ENCODE measurements at regions not wholly inside any gene's neighbourhood (a gene's known extent, or its start where the extent isn't known, plus 50 kb on each side); places are given as distances from the start of the nearest gene placed in this dataset.

DNA sequence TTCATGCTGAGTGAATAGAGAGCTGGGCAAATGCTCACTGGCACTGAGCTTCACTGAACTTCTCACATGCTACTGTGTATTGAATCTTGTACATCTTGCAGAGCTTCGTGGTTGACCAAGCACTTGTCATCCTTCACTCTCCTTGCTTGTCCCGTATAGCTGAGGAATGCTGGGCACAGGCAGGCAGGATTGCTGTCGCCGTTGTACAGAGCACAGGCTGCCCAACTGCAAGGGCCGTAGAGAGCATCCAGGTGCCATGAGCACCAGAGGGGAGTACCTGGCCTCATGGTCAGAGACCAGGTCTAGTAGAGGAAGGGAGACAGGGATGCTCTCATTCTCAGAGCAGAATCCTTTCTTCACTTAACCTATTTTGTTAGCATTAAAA lies 99.8 kb upstream of the RET start:
- no peaks in the 10 kb centered on the region for H3K4me1 ChIP-seq (ENCODE audit: control insufficient read depth in 5 of 5, insufficient read depth in 5 of 5, low read length in 5 of 5)
- no peaks in the 10 kb centered on the region for H3K36me3 ChIP-seq (ENCODE audit: control insufficient read depth in 4 of 4, insufficient read depth in 4 of 4, low read length in 4 of 4)
- TF ChIP-seq, protein P1, sequence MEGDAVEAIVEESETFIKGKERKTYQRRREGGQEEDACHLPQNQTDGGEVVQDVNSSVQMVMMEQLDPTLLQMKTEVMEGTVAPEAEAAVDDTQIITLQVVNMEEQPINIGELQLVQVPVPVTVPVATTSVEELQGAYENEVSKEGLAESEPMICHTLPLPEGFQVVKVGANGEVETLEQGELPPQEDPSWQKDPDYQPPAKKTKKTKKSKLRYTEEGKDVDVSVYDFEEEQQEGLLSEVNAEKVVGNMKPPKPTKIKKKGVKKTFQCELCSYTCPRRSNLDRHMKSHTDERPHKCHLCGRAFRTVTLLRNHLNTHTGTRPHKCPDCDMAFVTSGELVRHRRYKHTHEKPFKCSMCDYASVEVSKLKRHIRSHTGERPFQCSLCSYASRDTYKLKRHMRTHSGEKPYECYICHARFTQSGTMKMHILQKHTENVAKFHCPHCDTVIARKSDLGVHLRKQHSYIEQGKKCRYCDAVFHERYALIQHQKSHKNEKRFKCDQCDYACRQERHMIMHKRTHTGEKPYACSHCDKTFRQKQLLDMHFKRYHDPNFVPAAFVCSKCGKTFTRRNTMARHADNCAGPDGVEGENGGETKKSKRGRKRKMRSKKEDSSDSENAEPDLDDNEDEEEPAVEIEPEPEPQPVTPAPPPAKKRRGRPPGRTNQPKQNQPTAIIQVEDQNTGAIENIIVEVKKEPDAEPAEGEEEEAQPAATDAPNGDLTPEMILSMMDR (IDR thresholded peaks at IDR 0.05; ENCODE audit: control extremely low read depth, extremely low read depth) = no peak
- H3K4me3 ChIP-seq = no peak overlapping the region
- H3K27ac ChIP-seq (ENCODE audit: low read depth in 1 of 2, low read length in 1 of 2) = no peak overlapping the region
- no peak for ATAC-seq (ENCODE audit: insufficient read depth, low FRiP score)
- H3K9ac ChIP-seq (ENCODE audit: insufficient read depth in 1 of 2, low read length in 2 of 2) = no peak overlapping the region
- H3K9me3 ChIP-seq (ENCODE audit: control insufficient read depth in 4 of 4, insufficient read depth in 3 of 4, low read length in 3 of 4) = no peaks in the 10 kb centered on the region
- H3K27me3 ChIP-seq (ENCODE audit: control insufficient read depth in 3 of 3, insufficient read depth in 3 of 3, low read length in 2 of 3) = no peaks in the 10 kb centered on the region
- no peak for DNase-seq
- WGBS, 2 donors = 80 to 88% methylated on average over 5 of the region's 5 CpGs

DNA sequence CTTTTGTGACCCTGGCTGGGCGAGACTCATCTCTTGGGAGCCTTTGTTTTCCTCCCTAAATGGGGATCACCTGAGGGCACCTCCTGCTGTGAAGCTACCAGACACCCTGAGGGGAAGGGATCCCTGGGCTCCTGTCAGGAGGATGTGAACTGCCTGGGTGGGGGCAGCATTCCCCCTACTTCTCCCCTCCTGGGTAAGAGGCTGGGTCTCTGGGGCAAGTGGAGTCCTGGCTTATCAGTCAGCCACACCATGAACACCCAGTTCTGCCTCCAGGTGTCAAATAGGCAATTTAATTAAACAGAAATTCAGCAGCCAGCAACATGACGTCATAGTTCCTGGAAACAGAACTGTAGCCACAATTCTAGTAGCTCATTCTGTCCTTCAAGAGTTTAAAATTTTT lies 97.7 kb upstream of the RET start:
- TF ChIP-seq, protein P1 (IDR thresholded peaks at IDR 0.05; ENCODE audit: control extremely low read depth, extremely low read depth) = no peak
- no peaks in the 10 kb centered on the region for H3K9me3 ChIP-seq (ENCODE audit: control insufficient read depth in 4 of 4, insufficient read depth in 3 of 4, low read length in 3 of 4)
- H3K36me3 ChIP-seq (ENCODE audit: control insufficient read depth in 4 of 4, insufficient read depth in 4 of 4, low read length in 4 of 4) = no peaks in the 10 kb centered on the region
- ATAC-seq (ENCODE audit: insufficient read depth, low FRiP score) (no peak), DNase-seq (peak in 1 of 3 donors; percentile 11)
- H3K27me3 ChIP-seq (ENCODE audit: control insufficient read depth in 3 of 3, insufficient read depth in 3 of 3, low read length in 2 of 3) = no peaks in the 10 kb centered on the region
- no peaks in the 10 kb centered on the region for H3K4me1 ChIP-seq (ENCODE audit: control insufficient read depth in 5 of 5, insufficient read depth in 5 of 5, low read length in 5 of 5)
- no peak overlapping the region for H3K9ac ChIP-seq (ENCODE audit: insufficient read depth in 1 of 2, low read length in 2 of 2)
- no peak overlapping the region for H3K27ac ChIP-seq (ENCODE audit: low read depth in 1 of 2, low read length in 1 of 2)
- 61 to 63% methylated on average over 2 of the region's 2 CpGs for WGBS, 2 donors
- H3K4me3 ChIP-seq = no peak overlapping the region

DNA sequence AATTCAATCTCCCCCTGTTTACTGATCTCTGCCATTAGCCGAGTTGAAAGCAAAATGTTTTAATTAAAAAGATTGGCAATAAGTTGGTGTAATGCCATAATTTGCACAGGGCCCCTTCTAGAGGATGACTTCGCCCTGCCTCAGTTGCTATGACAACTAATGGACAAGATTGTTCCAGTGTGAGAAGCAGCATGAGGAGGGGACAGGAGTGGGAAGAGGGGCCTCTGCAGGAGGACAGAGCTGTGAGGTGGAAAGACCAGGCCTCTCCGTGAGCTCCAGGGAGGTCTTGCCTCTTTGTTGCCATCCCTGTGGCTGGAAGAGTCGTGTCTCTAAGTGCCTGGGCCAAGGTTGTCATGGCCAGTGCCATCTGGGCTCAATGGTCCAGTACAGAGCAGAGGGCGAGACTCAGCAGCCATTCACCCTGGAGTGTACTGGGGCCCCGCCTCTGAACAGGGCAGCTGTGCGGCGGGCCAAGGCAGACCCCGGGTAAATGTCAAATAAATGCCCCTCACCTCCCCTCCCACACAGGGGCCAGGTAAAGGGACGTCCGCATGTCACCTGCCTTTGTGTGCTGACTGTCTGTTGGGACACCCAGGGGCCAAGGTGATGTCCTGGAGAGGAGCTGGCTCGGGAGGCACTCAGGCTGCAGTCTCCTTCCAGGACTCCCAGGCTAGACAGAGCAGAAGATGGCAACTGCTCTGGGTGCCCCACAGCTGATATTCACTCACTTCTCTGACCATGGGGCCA lies 97.0 kb upstream of the RET start:
- no peak for DNase-seq
- Histone ChIP-seq H3K4me3 (no peak overlapping the region), H3K36me3 (ENCODE audit: control insufficient read depth in 4 of 4, insufficient read depth in 4 of 4, low read length in 4 of 4) (no peaks in the 10 kb centered on the region), H3K9me3 (ENCODE audit: control insufficient read depth in 4 of 4, insufficient read depth in 3 of 4, low read length in 3 of 4) (no peaks in the 10 kb centered on the region), H3K27me3 (ENCODE audit: control insufficient read depth in 3 of 3, insufficient read depth in 3 of 3, low read length in 2 of 3) (no peaks in the 10 kb centered on the region), H3K9ac (ENCODE audit: insufficient read depth in 1 of 2, low read length in 2 of 2) (no peak overlapping the region), H3K27ac (ENCODE audit: low read depth in 1 of 2, low read length in 1 of 2) (no peak overlapping the region), H3K4me1 (ENCODE audit: control insufficient read depth in 5 of 5, insufficient read depth in 5 of 5, low read length in 5 of 5) (no peaks in the 10 kb centered on the region)
- TF ChIP-seq, protein P1 (IDR thresholded peaks at IDR 0.05; ENCODE audit: control extremely low read depth, extremely low read depth) = no peak
- 73 to 84% methylated on average over 12 of the region's 12 CpGs for WGBS, 2 donors
- no peak for ATAC-seq (ENCODE audit: insufficient read depth, low FRiP score)

Measured in lung (tissue), 11 donors.